Trophoblast cell (in vitro differentiated cells and primary cell): ENCODE measurements at regions not wholly inside any gene's neighbourhood (a gene's known extent, or its start where the extent isn't known, plus 50 kb on each side); places are given as distances from the start of the nearest gene placed in this dataset.

ENCODE experiments used
- DNase-seq, 2 donors: peaks; one replicate each; pipeline ENCODE4 v3.0.0-alpha.2; 2016
- H2AFZ ChIP-seq: 2 replicates; pipeline ENCODE4 v1.6.1; 2013; ENCODE audit warnings: low read length, moderate library complexity, mild to moderate bottlenecking; ENCODE audit not compliant: insufficient read depth, poor library complexity
- H2AK5ac ChIP-seq: 2 replicates; pipeline ENCODE4 v1.6.1; 2013; ENCODE audit warnings: mild to moderate bottlenecking, low read length
- H2BK120ac ChIP-seq: 2 replicates; pipeline ENCODE4 v1.6.1; 2013; ENCODE audit warnings: low read length, mild to moderate bottlenecking, moderate library complexity; ENCODE audit not compliant: insufficient read depth, poor library complexity
- H2BK12ac ChIP-seq: 2 replicates; pipeline ENCODE4 v1.6.1; 2013; ENCODE audit warnings: mild to moderate bottlenecking, low read length, moderate library complexity
- H2BK5ac ChIP-seq: 2 replicates; pipeline ENCODE4 v1.6.1; 2013; ENCODE audit warnings: low read length, low read depth, moderate library complexity, mild to moderate bottlenecking; ENCODE audit not compliant: poor library complexity
- H3K14ac ChIP-seq: 2 replicates; pipeline ENCODE4 v1.6.1; 2013; ENCODE audit warnings: mild to moderate bottlenecking, low read length
- H3K18ac ChIP-seq: 2 replicates; pipeline ENCODE4 v1.6.1; 2013; ENCODE audit warnings: mild to moderate bottlenecking, low read length
- H3K23ac ChIP-seq: 2 replicates; pipeline ENCODE4 v1.6.1; 2013; ENCODE audit warnings: low read length
- H3K27ac ChIP-seq: 2 replicates; pipeline ENCODE4 v1.5.1; 2013; ENCODE audit warnings: low read depth, mild to moderate bottlenecking, inconsistent platforms, low read length, moderate library complexity
- H3K27me3 ChIP-seq: 2 replicates; pipeline ENCODE4 v1.6.1; 2013; ENCODE audit warnings: inconsistent platforms, mild to moderate bottlenecking, low read length, moderate library complexity; ENCODE audit not compliant: insufficient read depth
- H3K36me3 ChIP-seq, 2 experiments: 1 replicate in 1 of 2; 2 replicates in 1 of 2; pipeline ENCODE4 v1.6.1; 2013; ENCODE audit warnings: low read length in 2 of 2, mild to moderate bottlenecking in 2 of 2, moderate library complexity in 1 of 2; ENCODE audit not compliant: insufficient read depth in 2 of 2, control insufficient read depth in 1 of 2
- H3K4ac ChIP-seq: 2 replicates; pipeline ENCODE4 v1.6.1; 2013; ENCODE audit warnings: low read depth, mild to moderate bottlenecking, low read length, moderate library complexity
- H3K4me1 ChIP-seq, 2 experiments: 1 replicate in 1 of 2; 2 replicates in 1 of 2; pipeline ENCODE4 v1.6.1; 2013; ENCODE audit warnings: low read length in 2 of 2, mild to moderate bottlenecking in 2 of 2, moderate library complexity in 1 of 2; ENCODE audit not compliant: insufficient read depth in 2 of 2, control insufficient read depth in 1 of 2
- H3K4me2 ChIP-seq: 2 replicates; pipeline ENCODE4 v1.6.1; 2013; ENCODE audit warnings: inconsistent platforms, mild to moderate bottlenecking, low read length, moderate library complexity
- H3K4me3 ChIP-seq: 2 replicates; pipeline ENCODE4 v1.5.1; 2013; ENCODE audit warnings: mild to moderate bottlenecking, low read depth, low read length, inconsistent platforms
- H3K79me1 ChIP-seq: one replicate; pipeline ENCODE4 v1.6.1; 2013; ENCODE audit warnings: low read length
- H3K79me2 ChIP-seq: 2 replicates; pipeline ENCODE4 v1.6.1; 2013; ENCODE audit warnings: low read length, mild to moderate bottlenecking; ENCODE audit not compliant: control insufficient read depth, insufficient read depth, poor library complexity
- H3K9ac ChIP-seq: 2 replicates; pipeline ENCODE4 v1.6.1; 2013; ENCODE audit warnings: mild to moderate bottlenecking, low read length
- H3K9me3 ChIP-seq: 2 replicates; pipeline ENCODE4 v1.6.1; 2013; ENCODE audit warnings: low read depth, mild to moderate bottlenecking, control low read depth, inconsistent platforms, low read length; ENCODE audit not compliant: insufficient read depth
- H4K12ac ChIP-seq: 2 replicates; pipeline ENCODE4 v1.6.1; 2013; ENCODE audit warnings: low read depth, mild to moderate bottlenecking, low read length, moderate library complexity
- H4K8ac ChIP-seq: 2 replicates; pipeline ENCODE4 v1.6.1; 2013; ENCODE audit warnings: low read depth, mild to moderate bottlenecking, low read length, moderate library complexity
- H4K91ac ChIP-seq: one replicate; pipeline ENCODE4 v1.6.1; 2013; ENCODE audit warnings: low read depth, mild to moderate bottlenecking, low read length, moderate library complexity
- WGBS: extraction: QIAGEN DNeasy Blood & Tissue Kit; methylation state at CpG from one replicate; pipeline ENCODE4 v1.1.7; 2013; ENCODE audit warnings: missing lambda C conversion rate; ENCODE audit not compliant: insufficient read length, insufficient coverage; ENCODE audit errors: extremely low coverage; 5-methylcytosine and 5-hydroxymethylcytosine counted together

DNA sequence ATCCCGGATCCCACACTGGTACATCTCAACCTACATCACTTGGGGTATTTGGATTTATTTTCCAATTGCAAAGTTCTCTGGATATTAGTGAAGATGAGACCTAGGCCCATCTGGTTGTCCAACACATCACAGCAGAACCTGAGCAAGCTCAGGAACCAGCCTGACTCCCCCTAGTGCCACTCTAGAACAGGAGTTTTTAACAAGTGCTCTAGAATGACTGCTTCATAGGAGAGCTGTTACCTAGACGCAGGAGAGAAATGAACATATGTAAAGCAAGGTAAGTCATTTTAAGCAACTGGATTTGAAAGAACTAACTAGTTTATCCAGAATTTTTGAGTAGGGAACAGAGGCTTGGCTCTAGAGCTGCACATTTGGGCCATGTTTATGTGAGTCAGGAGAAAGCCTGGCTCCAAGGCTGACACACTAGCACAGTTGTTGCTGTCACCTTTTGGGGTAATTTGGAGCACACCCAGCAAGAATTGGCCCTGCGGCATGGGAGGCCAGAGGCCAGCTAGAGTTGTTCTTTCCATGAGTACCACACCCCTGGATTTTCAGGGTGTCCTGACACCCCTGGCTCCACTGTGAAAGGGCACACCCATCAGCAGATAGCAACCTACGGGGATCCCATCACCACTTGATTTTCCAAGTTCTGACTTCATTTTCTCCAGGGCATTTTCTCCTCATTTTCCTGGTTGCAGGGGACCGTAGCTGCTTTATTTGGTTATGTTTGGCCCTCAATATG, 110.9 kb upstream of the LPAR1 start:
- Histone ChIP-seq H3K27me3 (no peaks in the 10 kb centered on the region), H3K4me3 (no peak overlapping the region), H4K8ac (no peak overlapping the region), H3K18ac (no peak overlapping the region), H2BK120ac (no peak overlapping the region), H3K4me2 (no peak overlapping the region), H3K14ac (no peak overlapping the region), H3K79me2 (no peaks in the 10 kb centered on the region), H4K12ac (no peak overlapping the region), H3K79me1 (no peaks in the 10 kb centered on the region), H3K27ac (no peak overlapping the region), H2BK12ac (no peak overlapping the region), H3K9ac (no peak overlapping the region), H3K36me3 (no peaks in the 10 kb centered on the region), H3K4me1 (no peaks in the 10 kb centered on the region), H3K9me3 (no peaks in the 10 kb centered on the region), H3K23ac (no peak overlapping the region), H3K4ac (no peak overlapping the region), H2BK5ac (no peak overlapping the region), H2AFZ (no peak overlapping the region), H4K91ac (no peak overlapping the region), H2AK5ac (no peak overlapping the region)
- no peak for DNase-seq
- WGBS: no CpG with 5 or more reads among the region's 5 CpGs

DNA sequence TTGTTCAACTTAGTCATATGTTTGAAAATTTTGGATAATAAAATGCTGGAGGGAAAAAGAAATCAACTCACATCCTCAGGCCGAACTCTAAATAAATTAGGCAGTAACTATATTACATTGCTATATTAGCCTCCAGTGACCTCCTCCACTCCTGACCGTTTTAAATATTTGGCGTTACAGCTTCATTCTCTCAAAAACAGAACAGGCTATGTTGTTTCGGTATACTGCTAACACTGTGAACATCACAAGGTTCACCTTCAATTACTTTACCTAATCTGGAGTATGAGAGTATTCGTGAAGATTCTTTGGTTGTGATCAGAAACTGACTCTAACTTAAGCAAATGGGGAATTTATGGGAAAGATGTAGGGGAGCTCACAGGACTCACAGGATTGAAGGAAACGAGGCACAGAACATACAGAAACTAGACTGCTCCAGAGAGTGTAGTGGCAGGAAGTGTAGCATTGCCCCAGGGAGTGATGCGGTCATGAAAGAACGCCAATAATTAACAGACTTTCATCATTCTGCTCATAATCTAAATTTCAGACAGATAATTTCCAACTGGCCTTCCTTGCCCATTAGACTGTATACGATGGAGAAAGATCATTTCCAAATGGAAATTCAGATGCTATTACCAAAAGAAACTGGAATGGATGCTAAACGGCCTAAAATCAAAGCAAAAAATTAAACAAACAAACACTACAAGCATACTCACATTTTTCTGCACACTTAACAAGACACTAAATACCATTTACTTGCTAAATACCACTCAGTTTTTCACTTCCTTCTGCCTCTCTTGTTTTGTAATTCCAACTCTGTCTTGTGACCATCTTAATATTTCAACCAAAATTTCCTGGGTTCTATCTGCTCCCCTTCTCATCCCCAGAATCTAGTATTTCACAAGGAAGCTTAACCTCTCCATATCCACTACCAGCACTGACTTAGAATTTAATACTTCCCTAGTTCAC, 110.1 kb upstream of the LPAR1 start:
- Histone ChIP-seq H4K12ac (no peak overlapping the region), H3K9ac (no peak overlapping the region), H3K4me2 (no peak overlapping the region), H2AFZ (no peak overlapping the region), H3K18ac (no peak overlapping the region), H2AK5ac (no peak overlapping the region), H3K14ac (no peak overlapping the region), H3K4me1 (no peaks in the 10 kb centered on the region), H3K79me2 (no peaks in the 10 kb centered on the region), H3K27ac (no peak overlapping the region), H2BK5ac (no peak overlapping the region), H4K8ac (no peak overlapping the region), H3K9me3 (no peaks in the 10 kb centered on the region), H3K23ac (no peak overlapping the region), H3K4ac (no peak overlapping the region), H3K4me3 (no peak overlapping the region), H2BK120ac (no peak overlapping the region), H3K79me1 (no peaks in the 10 kb centered on the region), H3K36me3 (no peaks in the 10 kb centered on the region), H3K27me3 (no peaks in the 10 kb centered on the region), H4K91ac (no peak overlapping the region), H2BK12ac (no peak overlapping the region)
- DNase-seq: peak in 1 of 2 donors; percentile 28
- no CpG with 5 or more reads among the region's 10 CpGs for WGBS

DNA sequence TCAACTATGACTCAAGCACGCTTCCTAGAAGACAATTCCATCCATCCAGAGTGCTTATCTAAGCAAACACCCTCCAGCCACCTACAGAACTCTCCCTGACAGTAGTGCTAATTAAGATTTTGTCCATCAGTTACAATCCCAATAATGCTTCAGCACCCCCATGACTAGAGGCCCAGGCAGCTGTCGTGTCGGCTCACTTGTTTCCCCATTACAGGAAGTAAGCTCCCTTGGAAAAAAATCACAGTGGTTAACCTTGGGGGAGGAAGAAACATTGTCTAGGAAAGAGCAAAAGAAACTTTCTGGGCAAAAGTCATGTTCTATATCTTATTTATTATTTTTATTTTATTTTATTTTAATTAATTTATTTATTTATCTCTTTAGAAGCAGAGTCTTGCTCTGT, 108.8 kb upstream of the LPAR1 start:
- no CpG with 5 or more reads among the region's 3 CpGs for WGBS
- no peak overlapping the region for H3K4me2 ChIP-seq
- no peak overlapping the region for H3K18ac ChIP-seq
- H3K9ac ChIP-seq: no peak overlapping the region
- H4K8ac ChIP-seq: no peak overlapping the region
- H2BK5ac ChIP-seq: no peak overlapping the region
- H3K27me3 ChIP-seq: no peaks in the 10 kb centered on the region
- H2BK12ac ChIP-seq: no peak overlapping the region
- no peaks in the 10 kb centered on the region for H3K9me3 ChIP-seq
- no peak overlapping the region for H4K91ac ChIP-seq
- H2BK120ac ChIP-seq: no peak overlapping the region
- H3K79me2 ChIP-seq: no peaks in the 10 kb centered on the region
- H3K4me3 ChIP-seq: no peak overlapping the region
- H3K79me1 ChIP-seq: no peaks in the 10 kb centered on the region
- no peak overlapping the region for H4K12ac ChIP-seq
- H2AFZ ChIP-seq: no peak overlapping the region
- no peak overlapping the region for H3K23ac ChIP-seq
- H3K14ac ChIP-seq: no peak overlapping the region
- no peaks in the 10 kb centered on the region for H3K4me1 ChIP-seq
- H3K4ac ChIP-seq: no peak overlapping the region
- DNase-seq: no peak
- no peak overlapping the region for H2AK5ac ChIP-seq
- no peaks in the 10 kb centered on the region for H3K36me3 ChIP-seq
- H3K27ac ChIP-seq: no peak overlapping the region

DNA sequence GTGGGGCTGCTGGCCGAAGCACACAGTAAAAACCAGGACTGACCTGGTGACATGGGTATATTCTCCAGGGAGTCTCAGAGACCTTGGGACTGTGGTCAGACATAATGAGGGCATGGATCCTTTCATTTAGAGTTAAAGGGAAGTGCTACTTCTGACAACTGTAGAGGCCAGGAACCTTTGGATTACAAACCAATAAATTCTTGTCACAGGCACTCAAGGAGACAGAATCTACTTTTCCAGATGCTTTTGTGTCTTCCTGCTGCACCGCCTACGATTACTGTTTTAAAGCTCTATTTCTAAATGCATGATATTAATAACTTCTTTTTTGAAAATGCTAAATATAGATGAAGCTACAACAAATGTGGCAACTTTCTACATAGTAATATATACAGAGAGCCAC, 106.5 kb upstream of the LPAR1 start:
- Histone ChIP-seq H3K23ac (no peak overlapping the region), H3K79me2 (no peaks in the 10 kb centered on the region), H2AFZ (no peak overlapping the region), H3K14ac (no peak overlapping the region), H3K9me3 (no peaks in the 10 kb centered on the region), H3K79me1 (no peaks in the 10 kb centered on the region), H2BK12ac (no peak overlapping the region), H2BK120ac (no peak overlapping the region), H2BK5ac (no peak overlapping the region), H3K36me3 (no peaks in the 10 kb centered on the region), H2AK5ac (no peak overlapping the region), H4K12ac (no peak overlapping the region), H4K91ac (no peak overlapping the region), H3K27me3 (no peaks in the 10 kb centered on the region), H3K9ac (no peak overlapping the region), H3K4me3 (no peak overlapping the region), H4K8ac (no peak overlapping the region), H3K4me1 (no peaks in the 10 kb centered on the region), H3K4ac (no peak overlapping the region), H3K4me2 (no peak overlapping the region), H3K18ac (no peak overlapping the region), H3K27ac (no peak overlapping the region)
- WGBS: no CpG with 5 or more reads among the region's 3 CpGs
- DNase-seq: no peak
